ENCODE measurements at regions not wholly inside any gene's neighbourhood (a gene's known extent, or its start where the extent isn't known, plus 50 kb on each side); places are given as distances from the start of the nearest gene placed in this dataset.

- DNase-seq (ENCODE audit: low read depth), result no peak
Observed at GRCh38 chr2:219902891-219903552, 275.6 kb downstream of the SLC4A3 start.

GRCh38 chr2:219905640-219906039, 278.2 kb downstream of the SLC4A3 start:
- DNase-seq (ENCODE audit: low read depth), result no peak

GRCh38 chr2:219906114-219907010, 278.9 kb downstream of the SLC4A3 start:
- no peak for DNase-seq (ENCODE audit: low read depth)

DNA sequence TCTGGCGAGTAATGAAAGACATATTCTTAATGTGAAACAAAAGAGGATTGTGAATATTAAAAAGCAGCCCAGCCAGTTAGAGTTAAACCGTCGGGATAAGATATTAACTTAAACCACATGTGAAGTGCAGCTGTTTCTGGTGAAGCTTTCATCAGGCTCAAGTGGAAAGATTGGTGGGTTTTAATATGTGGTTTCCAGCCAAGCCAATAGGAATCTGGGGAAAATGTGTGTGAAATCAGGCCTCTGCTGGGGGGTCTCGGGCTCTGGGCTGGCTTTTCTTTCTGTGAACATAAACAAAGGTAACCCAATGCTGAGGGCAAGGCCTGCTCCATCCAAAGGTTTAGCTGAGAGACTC, 279.6 kb downstream of the SLC4A3 start:
- no peak for DNase-seq (ENCODE audit: low read depth)

GRCh38 chr2:219908538-219908937, 281.1 kb downstream of the SLC4A3 start:
- no peak for DNase-seq (ENCODE audit: low read depth)

DNA sequence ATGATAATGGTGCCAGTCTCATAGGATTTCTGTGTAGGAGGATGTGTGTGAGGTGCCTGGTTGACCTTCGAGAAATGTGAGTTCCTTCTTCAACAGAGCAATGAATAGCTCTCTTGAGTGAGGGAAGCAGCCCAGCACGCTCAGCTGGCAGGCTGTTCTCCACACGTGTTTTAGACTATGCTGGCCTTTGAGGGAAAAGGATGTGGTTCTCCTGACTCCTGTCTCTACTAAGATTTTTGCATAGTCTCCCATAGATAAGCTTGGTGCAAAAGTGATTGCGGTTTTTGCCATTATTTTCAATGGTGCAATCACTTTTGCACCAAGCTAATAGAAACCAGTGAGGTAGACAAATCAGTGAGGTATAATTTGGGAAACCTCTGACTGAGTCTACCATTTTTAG, 284.1 kb downstream of the SLC4A3 start:
- no peak for DNase-seq (ENCODE audit: low read depth)

- DNase-seq (ENCODE audit: low read depth), result no peak
Observed at GRCh38 chr2:219912491-219912921, 285.1 kb downstream of the SLC4A3 start.

DNA sequence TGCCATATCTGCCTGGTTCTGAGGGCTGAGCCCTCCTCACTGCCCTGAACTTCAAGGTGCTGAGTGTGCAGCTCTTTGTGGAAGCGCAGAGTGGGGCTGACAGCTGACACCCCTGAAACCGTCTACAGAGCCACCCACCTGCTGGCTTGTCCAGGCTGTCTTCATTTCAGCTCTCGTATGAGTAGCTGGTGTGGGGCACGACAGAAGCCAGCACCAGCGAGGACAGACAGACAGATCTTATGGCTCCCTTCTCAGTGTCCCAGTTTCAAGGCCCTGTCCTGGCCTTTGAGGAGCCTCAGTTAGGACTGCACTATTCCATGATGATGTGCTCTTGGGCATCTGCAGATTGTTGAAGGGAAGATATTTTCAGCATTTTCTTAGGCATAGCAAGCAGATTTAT, 287.1 kb downstream of the SLC4A3 start:
- no peak for DNase-seq (ENCODE audit: low read depth)

DNA sequence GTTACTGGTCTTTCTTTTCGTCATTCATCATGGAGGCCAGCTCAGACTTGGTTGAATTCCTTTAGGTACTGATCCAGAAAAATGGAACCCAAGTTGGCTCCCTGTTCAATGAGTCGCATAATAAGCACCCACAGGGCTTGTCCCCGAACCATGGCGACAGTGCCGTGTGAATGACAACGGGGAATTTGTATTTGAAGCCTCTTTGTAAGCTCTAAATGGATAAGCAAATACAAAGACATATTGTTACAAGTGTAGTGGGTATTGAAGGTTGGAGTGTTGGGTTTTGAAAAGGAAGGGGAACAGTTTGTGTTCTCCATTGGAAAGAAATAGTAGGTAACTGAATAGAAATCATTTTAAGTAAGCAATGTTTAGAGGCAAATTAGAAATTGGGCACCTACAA, 288.9 kb downstream of the SLC4A3 start:
- DNase-seq (ENCODE audit: low read depth), result no peak

DNA sequence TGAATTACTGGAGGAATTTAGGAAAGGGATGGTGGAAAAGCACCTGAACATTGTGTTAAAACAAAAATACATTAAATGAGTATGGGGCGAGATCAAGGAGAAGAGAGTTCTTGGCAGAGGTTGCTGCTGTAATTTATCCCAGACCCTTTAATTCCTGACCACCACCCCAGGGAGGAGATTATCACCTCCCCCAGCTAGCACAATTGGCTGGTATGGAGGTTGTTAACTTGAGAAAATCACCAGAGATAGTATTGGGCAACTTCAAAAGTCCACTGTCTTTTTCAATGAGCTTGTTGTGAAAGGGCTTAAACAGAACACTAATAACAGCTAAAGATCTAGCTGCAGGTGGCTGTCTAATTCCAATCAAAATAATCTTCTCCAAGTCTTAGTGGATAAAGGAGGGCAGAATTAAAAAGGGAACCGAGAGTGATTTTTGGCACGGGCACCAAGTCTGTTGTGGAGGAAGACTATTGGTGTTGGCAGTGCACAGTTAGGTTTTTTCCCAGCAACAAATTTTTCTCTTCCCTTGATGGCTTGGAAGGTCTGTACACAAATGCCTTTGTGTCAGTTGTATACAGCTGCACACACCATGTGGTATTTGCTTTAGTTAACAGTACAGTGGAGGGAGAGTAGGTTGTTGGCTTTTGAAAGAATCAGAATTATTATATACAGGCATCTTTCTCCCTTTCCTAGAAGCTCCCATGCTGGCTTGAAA, 289.5 kb downstream of the SLC4A3 start:
- no peak for DNase-seq (ENCODE audit: low read depth)

- no peak for DNase-seq (ENCODE audit: low read depth)
Observed at GRCh38 chr2:219918254-219918653, 290.8 kb downstream of the SLC4A3 start.

- no peak for DNase-seq (ENCODE audit: low read depth)
Observed at GRCh38 chr2:219918944-219919343, 291.5 kb downstream of the SLC4A3 start.

DNA sequence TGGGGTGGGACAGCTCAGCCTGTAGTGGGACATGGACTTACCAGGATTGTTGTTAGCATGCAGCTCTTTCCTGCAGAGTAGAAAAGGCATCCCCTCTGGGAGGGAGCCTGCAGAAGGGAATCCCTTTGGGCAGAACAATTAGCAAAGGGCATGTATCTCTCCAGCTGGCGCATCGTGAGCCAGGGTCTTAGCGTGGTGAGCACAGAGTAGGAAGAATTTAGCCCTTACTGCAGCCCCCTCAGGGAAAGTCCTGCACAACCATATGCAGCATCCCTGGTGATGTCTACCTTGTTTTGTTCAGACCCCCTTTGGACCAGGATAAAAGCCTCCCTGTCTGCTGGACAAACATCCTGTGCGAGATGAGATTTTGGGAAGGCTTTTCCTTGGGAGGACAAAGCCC, 292.1 kb downstream of the SLC4A3 start:
- DNase-seq (ENCODE audit: low read depth), result no peak

DNA sequence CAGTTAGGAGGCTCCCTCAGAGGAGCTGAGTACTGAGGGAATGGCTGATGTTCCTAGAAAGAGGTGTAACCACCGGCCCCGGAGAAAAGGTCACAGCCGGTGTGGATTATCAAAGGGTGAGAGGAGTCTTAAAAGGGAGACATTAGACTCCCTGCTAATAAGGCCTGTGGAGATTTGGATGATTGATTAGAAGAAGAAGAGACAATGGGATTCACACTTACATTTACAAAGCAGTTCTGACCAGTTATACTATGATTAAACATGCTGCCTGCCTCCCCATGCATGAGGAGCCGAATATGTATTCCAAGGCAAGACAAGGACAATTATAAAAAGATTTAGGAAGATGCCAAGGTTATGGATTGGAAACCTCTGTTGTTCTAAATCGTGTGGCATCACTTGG, 302.4 kb downstream of the SLC4A3 start:
- DNase-seq (ENCODE audit: low read depth), result no peak

GRCh38 chr2:219939647-219940046, 312.2 kb downstream of the SLC4A3 start:
- no peak for DNase-seq (ENCODE audit: low read depth)

- DNase-seq (ENCODE audit: low read depth), result no peak
Observed at GRCh38 chr2:219944866-219945265, 317.4 kb downstream of the SLC4A3 start.

GRCh38 chr2:219946021-219946420, 318.6 kb downstream of the SLC4A3 start:
- DNase-seq (ENCODE audit: low read depth), result no peak

- DNase-seq (ENCODE audit: low read depth), result no peak
Observed at GRCh38 chr2:219946529-219946928, 319.1 kb downstream of the SLC4A3 start.

DNA sequence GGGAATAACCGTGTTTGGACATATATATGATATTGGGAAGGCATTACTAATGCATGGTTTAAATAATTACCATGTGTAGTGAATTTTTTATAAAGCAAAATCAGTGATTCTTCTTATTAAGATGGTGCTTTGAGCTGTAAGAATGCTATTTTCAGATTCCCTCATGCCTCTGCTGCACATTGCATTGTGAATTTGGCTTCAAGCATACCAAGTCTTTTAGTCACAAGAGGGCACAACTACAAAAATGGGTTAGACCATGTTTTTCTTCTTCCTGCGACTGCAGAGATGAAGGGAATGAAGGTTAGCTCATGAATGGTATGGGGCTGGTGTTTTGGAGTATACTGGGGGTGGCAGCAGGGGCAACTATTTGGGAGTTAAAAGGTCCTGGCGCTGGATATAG, 320.1 kb downstream of the SLC4A3 start:
- no peak for DNase-seq (ENCODE audit: low read depth)

- no peak for DNase-seq (ENCODE audit: low read depth)
Observed at GRCh38 chr2:219949053-219949452, 321.6 kb downstream of the SLC4A3 start.

- no peak for DNase-seq (ENCODE audit: low read depth)
Observed at GRCh38 chr2:219951099-219951498, 323.7 kb downstream of the SLC4A3 start.

DNA sequence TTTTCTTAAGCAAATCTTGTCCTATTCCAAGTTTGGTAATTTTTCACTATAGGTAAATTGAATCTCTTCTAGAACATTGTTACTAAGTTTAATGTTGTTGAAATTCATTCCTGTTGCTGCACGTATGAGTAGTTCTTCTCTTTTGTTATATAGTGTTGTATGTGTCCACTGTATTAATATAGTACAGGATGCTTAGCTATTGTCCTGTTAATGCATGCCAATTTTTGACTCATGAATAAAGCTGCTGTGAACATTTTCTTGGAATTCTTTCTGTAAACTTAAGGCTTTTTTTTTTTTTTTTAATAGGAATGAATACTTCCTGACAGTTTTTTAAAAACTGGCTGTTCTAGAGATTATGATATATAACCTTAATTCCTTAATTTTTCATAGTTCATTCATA, 326.9 kb downstream of the SLC4A3 start:
- no peak for DNase-seq (ENCODE audit: low read depth)

- no peak for DNase-seq (ENCODE audit: low read depth)
Observed at GRCh38 chr2:219957820-219958219, 330.4 kb downstream of the SLC4A3 start.

All from stimulated activated CD8-positive, alpha-beta memory T cell treated with anti-CD3 and anti-CD28 coated beads, Interleukin-12 subunit alpha, Interleukin-12 subunit beta, amount 100 ng/mL, for 1 hour (primary cell).